HS-27A (cell line): ENCODE measurements at regions not wholly inside any gene's neighbourhood (a gene's known extent, or its start where the extent isn't known, plus 50 kb on each side); places are given as distances from the start of the nearest gene placed in this dataset.
"Not testable (repeated sequence)": the region's sequence is repeated elsewhere in the genome, so short reads cannot be mapped to it uniquely, and the experiment has no call there.

Experiments
- DNase-seq: peaks from one replicate; pipeline ENCODE4 v3.0.0-alpha.2; 2012; ENCODE audit warnings: low read depth, missing footprints

- no peak for DNase-seq
Measured at GRCh38 chr2:42999391-42999841, 207.0 kb upstream of the HAAO start.

- DNase-seq = no peak
Measured at GRCh38 chr2:42998721-42999120, 206.3 kb upstream of the HAAO start.

- DNase-seq = no peak
Measured at GRCh38 chr2:42996528-42996927, 204.1 kb upstream of the HAAO start.

GRCh38 chr2:42995752-42996422, 203.5 kb upstream of the HAAO start:
- no peak for DNase-seq

GRCh38 chr2:42989283-42990081, 197.1 kb upstream of the HAAO start:
- DNase-seq = not testable (repeated sequence)

GRCh38 chr2:42988055-42988454, 195.7 kb upstream of the HAAO start:
- not testable (repeated sequence) for DNase-seq

GRCh38 chr2:42987112-42987922, 194.9 kb upstream of the HAAO start:
- peak; percentile 36 for DNase-seq

- no peak for DNase-seq
Measured at GRCh38 chr2:42984617-42985016, 192.2 kb upstream of the HAAO start.

GRCh38 chr2:42984081-42984480, 191.7 kb upstream of the HAAO start:
- DNase-seq = no peak

GRCh38 chr2:42980764-42981416, 188.5 kb upstream of the HAAO start:
- DNase-seq = no peak

- no peak for DNase-seq
Measured at GRCh38 chr2:42979870-42980763, 187.7 kb upstream of the HAAO start.

GRCh38 chr2:42979416-42979869, 187.1 kb upstream of the HAAO start:
- DNase-seq = no peak

GRCh38 chr2:42978887-42979415, 186.6 kb upstream of the HAAO start:
- DNase-seq = no peak

- DNase-seq = no peak
Measured at GRCh38 chr2:42978175-42978886, 185.9 kb upstream of the HAAO start.

GRCh38 chr2:42977270-42978174, 185.1 kb upstream of the HAAO start:
- DNase-seq = no peak

GRCh38 chr2:42976351-42976750, 184.0 kb upstream of the HAAO start:
- no peak for DNase-seq

- DNase-seq = peak; percentile 85
Measured at GRCh38 chr2:42974721-42975717, 182.6 kb upstream of the HAAO start.
